GM23338 (cell line): ENCODE measurements at regions not wholly inside any gene's neighbourhood (a gene's known extent, or its start where the extent isn't known, plus 50 kb on each side); places are given as distances from the start of the nearest gene placed in this dataset.

Source experiments
- ATAC-seq: fragments of 200-7000 bp; cut with Tn5 transposase; 3 replicates; pipeline ENCODE4 v1.9.1; 2020
- DNase-seq: peaks from one replicate; pipeline ENCODE4 v3.0.0-alpha.2; 2015; ENCODE audit warnings: low spot score
- H2AFZ ChIP-seq: fragments of 200-600 bp; sonication (generic); 2 replicates; pipeline ENCODE4 v1.8.0; 2016; ENCODE audit warnings: antibody characterized with exemption, mild to moderate bottlenecking, moderate library complexity
- H3F3A ChIP-seq: fragments of 200-600 bp; sonication (generic); replicated peaks from 2 replicates; pipeline ENCODE4 v1.8.0; 2017; ENCODE audit warnings: antibody characterized with exemption, mixed run types, low read depth
- H3K27ac ChIP-seq: fragments of 200-600 bp; sonication (generic); 2 replicates; pipeline ENCODE4 v1.6.1; 2016; ENCODE audit warnings: low read depth
- H3K27me3 ChIP-seq: fragments of 200-600 bp; sonication (generic); 2 replicates; pipeline ENCODE4 v1.8.0; 2016; ENCODE audit warnings: mild to moderate bottlenecking, mixed run types, moderate library complexity; ENCODE audit not compliant: insufficient read depth
- H3K36me3 ChIP-seq: fragments of 200-600 bp; sonication (generic); 2 replicates; pipeline ENCODE4 v1.8.0; 2016; ENCODE audit warnings: mild to moderate bottlenecking; ENCODE audit not compliant: insufficient read depth
- H3K4me1 ChIP-seq: fragments of 200-600 bp; sonication (generic); 2 replicates; pipeline ENCODE4 v1.8.0; 2016; ENCODE audit warnings: mild to moderate bottlenecking, moderate library complexity; ENCODE audit not compliant: insufficient read depth
- H3K4me2 ChIP-seq: fragments of 200-600 bp; sonication (generic); 2 replicates; pipeline ENCODE4 v1.7.1; 2017; ENCODE audit warnings: mixed run types
- H3K4me3 ChIP-seq: fragments of 200-600 bp; sonication (generic); 2 replicates; pipeline ENCODE4 v1.6.1; 2016; ENCODE audit warnings: mixed run types
- H3K79me2 ChIP-seq: fragments of 200-600 bp; sonication (generic); replicated peaks from 2 replicates; pipeline ENCODE4 v1.8.0; 2017; ENCODE audit warnings: mild to moderate bottlenecking; ENCODE audit not compliant: insufficient read depth
- H3K9me2 ChIP-seq: fragments of 200-600 bp; sonication (generic); 2 replicates; pipeline ENCODE4 v1.8.0; 2017; ENCODE audit not compliant: insufficient read depth
- H4K20me1 ChIP-seq: fragments of 200-600 bp; sonication (generic); replicated peaks from 2 replicates; pipeline ENCODE4 v1.8.0; 2017; ENCODE audit warnings: mild to moderate bottlenecking; ENCODE audit not compliant: insufficient read depth
- H3K27ac Mint-ChIP-seq: 2 replicates; pipeline ENCODE4 v1.8.0; 2020; ENCODE audit warnings: inconsistent platforms, mild to moderate bottlenecking, moderate library complexity, mixed read lengths
- H3K27me3 Mint-ChIP-seq: 3 replicates; pipeline ENCODE4 v1.8.0; 2022; ENCODE audit warnings: low read depth, mild to moderate bottlenecking, moderate library complexity, mixed read lengths, inconsistent platforms; ENCODE audit not compliant: insufficient read depth, poor library complexity
- H3K36me3 Mint-ChIP-seq: 3 replicates; pipeline ENCODE4 v1.8.0; 2021; ENCODE audit warnings: low read depth, mild to moderate bottlenecking, inconsistent platforms, moderate library complexity, mixed read lengths
- H3K4me1 Mint-ChIP-seq: 3 replicates; pipeline ENCODE4 v1.8.0; 2020; ENCODE audit warnings: mild to moderate bottlenecking, inconsistent platforms, mixed read lengths
- H3K4me3 Mint-ChIP-seq: 3 replicates; pipeline ENCODE4 v1.8.0; 2021; ENCODE audit warnings: moderate library complexity, mild to moderate bottlenecking, inconsistent platforms, mixed read lengths
- H3K9me3 Mint-ChIP-seq: 3 replicates; pipeline ENCODE4 v1.8.0; 2020; ENCODE audit warnings: moderate library complexity, mild to moderate bottlenecking, inconsistent platforms, mixed read lengths
- CREB1 ChIP-seq: fragments of 250-450 bp; sonication (Bioruptor Pico); IDR thresholded peaks from 2 replicates; pipeline ENCODE4 v1.5.0; 2020; ENCODE audit warnings: low read depth, mild to moderate bottlenecking, moderate library complexity
- CTCF ChIP-seq, 2 experiments: fragments of 200-600 bp in 1 of 2; sonication (generic) in 1 of 2; conservative IDR thresholded peaks; 2 replicates each; pipeline versions ENCODE4 v1.5.1 to v1.6.1; 2016 to 2017; ENCODE audit warnings: antibody characterized with exemption in 2 of 2, low read depth in 2 of 2, mild to moderate bottlenecking in 2 of 2, moderate library complexity in 1 of 2
- EZH2 ChIP-seq: fragments of 200-600 bp; sonication (generic); IDR thresholded peaks from one replicate; pipeline ENCODE4 v1.8.0; 2017; ENCODE audit warnings: antibody characterized with exemption, mild to moderate bottlenecking, low read depth; ENCODE audit not compliant: unreplicated experiment
- EZH2phosphoT487 ChIP-seq: fragments of 200-600 bp; sonication (generic); IDR thresholded peaks from one replicate; pipeline ENCODE4 v1.8.1; 2018; ENCODE audit warnings: antibody characterized with exemption; ENCODE audit not compliant: unreplicated experiment
- JUNB ChIP-seq: IDR thresholded peaks from one replicate; pipeline ENCODE4 v1.6.1; 2016; ENCODE audit warnings: antibody characterized with exemption; ENCODE audit not compliant: unreplicated experiment
- NANOG ChIP-seq: IDR thresholded peaks from 2 replicates; pipeline ENCODE4 v1.6.1; 2016; ENCODE audit warnings: antibody characterized with exemption, borderline replicate concordance
- POLR2AphosphoS5 ChIP-seq: IDR thresholded peaks from 2 replicates; pipeline ENCODE4 v1.6.1; 2016; ENCODE audit warnings: antibody characterized with exemption, low read depth
- REST ChIP-seq: IDR thresholded peaks from one replicate; pipeline ENCODE4 v1.6.1; 2018; ENCODE audit warnings: antibody characterized with exemption; ENCODE audit not compliant: unreplicated experiment
- ZNF331 ChIP-seq: fragments of 250-450 bp; sonication (Bioruptor Pico); IDR thresholded peaks from 2 replicates; pipeline ENCODE4 v1.5.0; 2020; ENCODE audit warnings: low read depth, mild to moderate bottlenecking, moderate library complexity

GRCh38 chr7:109638321-109638720 lies 1068.6 kb downstream of the DNAJB9 start (continued):
- no peak for TF ChIP-seq REST
- no peak for TF ChIP-seq NANOG
- TF ChIP-seq CREB1 (CRISPR knock-in tag) = no peak
- no peak for TF ChIP-seq POLR2AphosphoS5
- TF ChIP-seq EZH2phosphoT487 = no peak
- TF ChIP-seq CTCF (conservative IDR thresholded peaks at IDR 0.05; ENCODE audit: low read depth in 2 of 2) = no peak
- no peak for TF ChIP-seq JUNB

GRCh38 chr7:109639561-109639960 lies 1069.9 kb downstream of the DNAJB9 start:
- no peaks in the 10 kb centered on the region for H3K36me3 Mint-ChIP-seq
- Histone ChIP-seq H3K36me3 (no peaks in the 10 kb centered on the region), H2AFZ (peak overlapping the region; percentile 52; the same call in 1 of the 2 replicates), H3F3A (no peaks in the 10 kb centered on the region), H3K79me2 (no peaks in the 10 kb centered on the region), H3K27ac (no peak overlapping the region), H3K4me2 (no peak overlapping the region), H3K4me3 (no peak overlapping the region), H3K27me3 (no peaks in the 10 kb centered on the region), H4K20me1 (no peaks in the 10 kb centered on the region), H3K4me1 (peaks cover 3% of the 10 kb centered on the region), H3K9me2 (peaks cover 10% of the 10 kb centered on the region)
- H3K9me3 Mint-ChIP-seq = no peaks in the 10 kb centered on the region
- H3K27ac Mint-ChIP-seq = no peak overlapping the region; the same call in 1 of the 2 replicates
- H3K4me1 Mint-ChIP-seq = peaks cover 11% of the 10 kb centered on the region
- no peaks in the 10 kb centered on the region for H3K27me3 Mint-ChIP-seq
- DNase-seq (peak; percentile 8), ATAC-seq (no peak)
- H3K4me3 Mint-ChIP-seq = no peak overlapping the region
- TF ChIP-seq POLR2AphosphoS5 (no peak), ZNF331 (CRISPR knock-in tag) (no peak), CTCF (conservative IDR thresholded peaks at IDR 0.05; ENCODE audit: low read depth in 2 of 2) (no peak), EZH2 (no peak), REST (no peak), EZH2phosphoT487 (no peak)
